MM.1S (cell line): ENCODE measurements at regions not wholly inside any gene's neighbourhood (a gene's known extent, or its start where the extent isn't known, plus 50 kb on each side); places are given as distances from the start of the nearest gene placed in this dataset.
"Not testable (repeated sequence)": the region's sequence is repeated elsewhere in the genome, so short reads cannot be mapped to it uniquely, and the experiment has no call there.

Experiments
- CTCF ChIP-seq: fragments of 300-600 bp; sonication (generic); IDR thresholded peaks from 2 replicates; pipeline ENCODE4 v1.5.1; 2016; ENCODE audit warnings: antibody characterized with exemption, low read length, mixed read lengths
- EZH2 ChIP-seq: fragments of 300-600 bp; sonication (generic); optimal IDR thresholded peaks from 2 replicates; pipeline ENCODE3; 2017; ENCODE audit warnings: low read depth, mild to moderate bottlenecking, antibody characterized with exemption, low read length, mixed read lengths
- EZH2phosphoT487 ChIP-seq: fragments of 300-600 bp; sonication (generic); IDR thresholded peaks from 2 replicates; pipeline ENCODE4 v1.6.1; 2018; ENCODE audit warnings: antibody characterized with exemption, low read length

- not testable (repeated sequence) for TF ChIP-seq EZH2, CTCF, EZH2phosphoT487
These were observed 802.9 kb downstream of the TMEM121 start for GRCh38 chr14:106329243-106329642.
